SK-N-SH treated with all-trans-retinoic acid at 6 μM for 48 hours (cell line): ENCODE measurements at regions not wholly inside any gene's neighbourhood (a gene's known extent, or its start where the extent isn't known, plus 50 kb on each side); places are given as distances from the start of the nearest gene placed in this dataset.
A peak's percentile ranks its signal among the peaks of the same experiment; 100 is the strongest.

Source experiments
- ATAC-seq: fragments of 200-7000 bp; cut with Tn5 transposase; 3 replicates; pipeline ENCODE4 v1.9.1; 2020; ENCODE audit warnings: mild to moderate bottlenecking, moderate library complexity
- ARNTL ChIP-seq: fragments of 450-650 bp; formaldehyde crosslinking; IDR thresholded peaks from 2 replicates; pipeline ENCODE4 v1.5.0; 2020; ENCODE audit warnings: low read depth, mild to moderate bottlenecking, moderate library complexity, borderline replicate concordance
- BACH2 ChIP-seq: fragments of 250-450 bp; sonication (Bioruptor Pico); IDR thresholded peaks from 2 replicates; pipeline ENCODE4 v1.9.0; 2021; ENCODE audit warnings: mild to moderate bottlenecking, borderline replicate concordance
- CSDC2 ChIP-seq: fragments of 250-450 bp; sonication (Bioruptor Pico); IDR thresholded peaks from 2 replicates; pipeline ENCODE4 v1.5.0; 2020; ENCODE audit warnings: mild to moderate bottlenecking, moderate library complexity
- CSRNP3 ChIP-seq: fragments of 250-450 bp; sonication (Bioruptor Pico); IDR thresholded peaks from 2 replicates; pipeline ENCODE4 v1.5.1; 2021; ENCODE audit warnings: mild to moderate bottlenecking, moderate library complexity
- ESRRG ChIP-seq: fragments of 250-450 bp; sonication (Bioruptor Pico); IDR thresholded peaks from 2 replicates; pipeline ENCODE4 v1.6.1; 2021; ENCODE audit warnings: mild to moderate bottlenecking
- GLIS3 ChIP-seq: fragments of 250-450 bp; sonication (Bioruptor Pico); IDR thresholded peaks from 2 replicates; pipeline ENCODE4 v1.5.0; 2020; ENCODE audit warnings: mild to moderate bottlenecking, moderate library complexity
- ISL1 ChIP-seq: fragments of 250-450 bp; sonication (Bioruptor Pico); IDR thresholded peaks from 2 replicates; pipeline ENCODE4 v2.1.2; 2022; ENCODE audit warnings: mild to moderate bottlenecking, moderate library complexity
- OSR1 ChIP-seq: fragments of 250-450 bp; sonication (Bioruptor Pico); IDR thresholded peaks from 2 replicates; pipeline ENCODE4 v1.8.0; 2022; ENCODE audit warnings: moderate library complexity, mild to moderate bottlenecking, inconsistent platforms
- PPARA ChIP-seq: fragments of 250-450 bp; sonication (Bioruptor Pico); IDR thresholded peaks from 2 replicates; pipeline ENCODE4 v1.5.0; 2020; ENCODE audit warnings: mild to moderate bottlenecking, borderline replicate concordance
- RARB ChIP-seq: fragments of 250-450 bp; sonication (Bioruptor Pico); IDR thresholded peaks from 2 replicates; pipeline ENCODE4 v1.8.0; 2021; ENCODE audit warnings: mild to moderate bottlenecking, moderate library complexity
- SNAI2 ChIP-seq: fragments of 250-450 bp; sonication (Bioruptor Pico); IDR thresholded peaks from 2 replicates; pipeline ENCODE4 v1.5.0; 2020; ENCODE audit warnings: mild to moderate bottlenecking, moderate library complexity
- TOX ChIP-seq: fragments of 250-450 bp; sonication (Bioruptor Pico); IDR thresholded peaks from 2 replicates; pipeline ENCODE4 v1.8.0; 2021; ENCODE audit warnings: mild to moderate bottlenecking, moderate library complexity, borderline replicate concordance
- ZC3H10 ChIP-seq: fragments of 250-450 bp; sonication (Bioruptor Pico); IDR thresholded peaks from 2 replicates; pipeline ENCODE4 v1.5.1; 2021; ENCODE audit warnings: mild to moderate bottlenecking, moderate library complexity
- ZFP3 ChIP-seq: fragments of 250-450 bp; sonication (Bioruptor Pico); IDR thresholded peaks from 2 replicates; pipeline ENCODE4 v1.5.0; 2020; ENCODE audit warnings: mild to moderate bottlenecking, moderate library complexity
- ZFP30 ChIP-seq: fragments of 450-650 bp; formaldehyde crosslinking; IDR thresholded peaks from 2 replicates; pipeline ENCODE4 v1.5.0; 2022; ENCODE audit warnings: mild to moderate bottlenecking, moderate library complexity
- ZNF565 ChIP-seq: fragments of 450-650 bp; formaldehyde crosslinking; conservative IDR thresholded peaks from 2 replicates; pipeline ENCODE4 v1.5.0; 2020; ENCODE audit warnings: low read depth, mild to moderate bottlenecking, moderate library complexity
- ZNF70 ChIP-seq: fragments of 450-650 bp; formaldehyde crosslinking; IDR thresholded peaks from 2 replicates; pipeline ENCODE4 v1.5.0; 2020; ENCODE audit warnings: mild to moderate bottlenecking, moderate library complexity
- ZNF8 ChIP-seq: fragments of 450-650 bp; formaldehyde crosslinking; IDR thresholded peaks from 2 replicates; pipeline ENCODE4 v1.5.0; 2020; ENCODE audit warnings: mild to moderate bottlenecking, moderate library complexity
- TF ChIP-seq, protein P1 (sequence below): fragments of 250-450 bp; sonication (Bioruptor Pico); IDR thresholded peaks from 2 replicates; pipeline ENCODE4 v1.8.0; 2021; ENCODE audit warnings: low read depth, mild to moderate bottlenecking, moderate library complexity, borderline replicate concordance

DNA sequence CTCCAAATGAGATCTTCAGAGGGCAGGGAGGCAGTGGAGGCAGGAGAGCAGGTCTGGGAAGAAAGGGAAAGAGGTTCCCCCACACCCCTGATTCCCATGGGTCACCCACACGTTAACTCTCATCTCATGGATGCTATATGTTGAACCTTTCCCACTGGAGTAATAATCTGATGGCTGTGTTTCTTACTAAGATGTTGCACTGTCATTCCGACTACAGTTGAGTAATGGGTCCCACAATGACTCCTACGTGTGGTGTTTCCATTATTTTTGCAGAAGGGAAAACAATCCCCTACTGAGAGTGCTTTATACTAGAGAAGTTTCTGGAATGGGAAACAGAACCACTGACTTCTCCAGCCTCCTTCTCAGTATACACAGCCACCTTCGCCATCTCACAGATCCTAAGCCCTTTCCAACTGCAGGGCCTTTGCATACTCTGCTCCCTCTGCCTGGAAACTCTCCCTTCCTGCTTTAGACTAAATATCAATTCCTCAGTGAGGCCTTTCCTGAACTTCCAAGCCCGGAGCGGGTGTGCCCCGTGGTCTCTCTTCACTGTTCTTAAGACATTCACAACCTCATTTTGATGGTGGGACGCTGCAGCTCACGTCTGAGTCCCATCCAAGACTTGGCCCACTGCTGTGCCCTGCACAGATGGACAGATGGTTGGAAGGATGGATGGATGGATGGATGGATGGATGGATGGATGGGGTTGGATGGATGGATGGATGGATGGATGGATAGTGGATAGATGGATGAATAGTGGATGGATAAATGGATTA lies 238.6 kb upstream of the PMEPA1 start:
- ATAC-seq: no peak
- no peak for TF ChIP-seq PPARA (CRISPR knock-in tag)
- TF ChIP-seq ZFP3 (CRISPR knock-in tag): no peak
- no peak for TF ChIP-seq ZNF8 (CRISPR knock-in tag)
- TF ChIP-seq BACH2: no peak
- TF ChIP-seq ARNTL (CRISPR knock-in tag): no peak

- ATAC-seq: peak; percentile 84
- TF ChIP-seq ZC3H10 (CRISPR knock-in tag): no peak
- no peak for TF ChIP-seq ESRRG (CRISPR knock-in tag)
- no peak for TF ChIP-seq CSRNP3 (CRISPR knock-in tag)
- no peak for TF ChIP-seq ZFP3 (CRISPR knock-in tag)
- no peak for TF ChIP-seq ZNF565 (CRISPR knock-in tag)
- TF ChIP-seq ISL1 (CRISPR knock-in tag): no peak
- TF ChIP-seq GLIS3: no peak
Observed at GRCh38 chr20:57947421-57948179, 237.8 kb upstream of the PMEPA1 start.

DNA sequence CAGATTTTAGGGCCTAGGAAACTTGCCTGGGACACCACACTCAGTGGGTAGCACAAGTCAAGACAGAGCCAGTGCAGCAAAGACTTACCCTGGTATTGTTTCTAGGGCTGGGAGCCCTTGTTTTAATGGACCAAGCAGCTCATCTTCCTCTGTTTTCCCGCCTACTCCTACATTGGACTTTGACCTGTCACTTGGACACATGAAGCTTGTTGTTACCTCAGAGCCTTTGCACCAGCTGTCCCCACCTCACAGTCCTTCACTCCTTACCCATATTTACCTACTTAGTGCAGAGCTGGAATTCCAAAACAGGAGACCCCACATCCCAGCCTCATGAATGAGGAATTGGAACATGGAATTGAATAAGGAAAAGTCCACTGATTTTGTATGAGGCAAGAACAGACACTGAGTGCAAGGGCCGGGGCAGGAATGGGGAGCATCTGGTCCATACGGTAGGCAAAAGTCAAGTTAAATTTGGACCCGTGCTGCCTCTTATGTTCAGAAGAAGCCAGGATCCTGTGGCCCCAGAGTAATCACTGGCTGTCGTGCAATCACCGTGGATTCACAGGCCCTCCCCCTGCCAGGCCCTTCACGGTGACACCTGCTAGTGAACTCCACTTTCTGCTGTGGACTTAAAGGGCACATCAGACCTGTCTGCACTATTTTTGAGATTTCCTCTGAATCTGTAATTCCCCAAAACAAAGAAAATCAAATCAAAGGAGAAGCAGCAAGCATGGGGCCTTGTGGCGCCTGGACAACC lies 236.9 kb upstream of the PMEPA1 start:
- no peak for ATAC-seq
- TF ChIP-seq OSR1 (CRISPR knock-in tag) (no peak), ZNF8 (CRISPR knock-in tag) (no peak), ZNF70 (CRISPR knock-in tag) (no peak), RARB (CRISPR knock-in tag) (no peak), ZFP30 (CRISPR knock-in tag) (no peak), TOX (CRISPR knock-in tag) (no peak), BACH2 (no peak), ZNF565 (CRISPR knock-in tag) (no peak), PPARA (CRISPR knock-in tag) (no peak)
- TF ChIP-seq, protein P1, sequence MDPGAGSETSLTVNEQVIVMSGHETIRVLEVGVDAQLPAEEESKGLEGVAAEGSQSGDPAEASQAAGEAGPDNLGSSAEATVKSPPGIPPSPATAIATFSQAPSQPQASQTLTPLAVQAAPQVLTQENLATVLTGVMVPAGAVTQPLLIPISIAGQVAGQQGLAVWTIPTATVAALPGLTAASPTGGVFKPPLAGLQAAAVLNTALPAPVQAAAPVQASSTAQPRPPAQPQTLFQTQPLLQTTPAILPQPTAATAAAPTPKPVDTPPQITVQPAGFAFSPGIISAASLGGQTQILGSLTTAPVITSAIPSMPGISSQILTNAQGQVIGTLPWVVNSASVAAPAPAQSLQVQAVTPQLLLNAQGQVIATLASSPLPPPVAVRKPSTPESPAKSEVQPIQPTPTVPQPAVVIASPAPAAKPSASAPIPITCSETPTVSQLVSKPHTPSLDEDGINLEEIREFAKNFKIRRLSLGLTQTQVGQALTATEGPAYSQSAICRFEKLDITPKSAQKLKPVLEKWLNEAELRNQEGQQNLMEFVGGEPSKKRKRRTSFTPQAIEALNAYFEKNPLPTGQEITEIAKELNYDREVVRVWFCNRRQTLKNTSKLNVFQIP (CRISPR knock-in tag): no peak

GRCh38 chr20:57944988-57945387 lies 235.2 kb upstream of the PMEPA1 start:
- no peak for TF ChIP-seq ZNF70 (CRISPR knock-in tag)
- no peak for TF ChIP-seq TOX (CRISPR knock-in tag)
- TF ChIP-seq GLIS3: no peak
- no peak for TF ChIP-seq BACH2
- TF ChIP-seq ZNF565 (CRISPR knock-in tag): no peak
- no peak for TF ChIP-seq SNAI2
- TF ChIP-seq ZFP30 (CRISPR knock-in tag): no peak
- TF ChIP-seq ZC3H10 (CRISPR knock-in tag): no peak
- no peak for TF ChIP-seq OSR1 (CRISPR knock-in tag)
- TF ChIP-seq CSDC2 (CRISPR knock-in tag): no peak
- no peak for ATAC-seq

DNA sequence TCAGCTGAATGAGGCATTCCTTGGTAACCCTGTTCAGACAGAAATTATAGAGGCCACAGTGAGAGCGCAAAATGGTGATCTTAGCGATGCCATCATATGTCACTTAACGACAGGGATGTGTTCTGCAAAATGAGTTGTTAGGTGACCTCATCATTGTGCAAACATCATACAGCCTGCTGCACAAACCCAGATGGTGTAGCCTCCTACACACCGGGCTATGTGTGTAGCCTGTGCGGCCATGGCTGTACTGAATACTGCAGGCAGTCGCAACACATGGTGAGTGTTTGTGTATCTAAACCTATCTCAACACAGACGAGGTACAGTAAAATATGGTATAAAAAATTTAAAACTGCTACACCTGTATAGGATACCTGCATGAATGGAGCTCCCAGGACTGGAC lies 234.1 kb upstream of the PMEPA1 start:
- no peak for TF ChIP-seq ZNF8 (CRISPR knock-in tag)
- no peak for ATAC-seq

DNA sequence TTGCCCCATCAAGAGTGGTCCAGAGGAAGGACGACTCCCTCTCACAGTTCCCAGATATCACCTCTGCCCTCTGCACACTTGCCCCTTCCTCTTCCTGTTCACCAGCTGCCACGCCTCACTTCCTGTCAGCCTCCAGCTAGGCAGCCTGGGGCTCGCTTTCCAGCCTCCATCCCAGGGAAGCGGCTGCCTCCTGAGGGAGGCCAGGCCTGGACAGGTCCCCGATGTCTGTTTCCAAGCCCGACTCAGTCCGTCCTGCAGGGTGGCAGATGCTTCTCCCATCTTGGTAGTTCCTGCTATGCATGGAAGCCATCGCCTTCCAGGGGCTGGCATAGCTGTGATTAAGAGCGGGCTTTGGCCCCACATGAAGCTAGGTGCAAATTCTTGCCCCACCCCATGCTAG lies 233.5 kb upstream of the PMEPA1 start:
- ATAC-seq: no peak
- TF ChIP-seq CSRNP3 (CRISPR knock-in tag) (no peak), ISL1 (CRISPR knock-in tag) (no peak), BACH2 (no peak), ZNF8 (CRISPR knock-in tag) (no peak), GLIS3 (no peak), ZFP30 (CRISPR knock-in tag) (no peak), ESRRG (CRISPR knock-in tag) (no peak)
